ENCODE measurements at regions not wholly inside any gene's neighbourhood (a gene's known extent, or its start where the extent isn't known, plus 50 kb on each side); places are given as distances from the start of the nearest gene placed in this dataset.

- TF ChIP-seq CTCF (IDR thresholded peaks at IDR 0.05) (no peak), EP300 (IDR thresholded peaks at IDR 0.05) (no peak)
Measured at GRCh38 chr3:22371036-22371435, 620.0 kb upstream of the ZNF385D start.

Data from gastroesophageal sphincter (tissue), 3 donors.